IPS-20b (cell line): ENCODE measurements at regions not wholly inside any gene's neighbourhood (a gene's known extent, or its start where the extent isn't known, plus 50 kb on each side); places are given as distances from the start of the nearest gene placed in this dataset.

Experiments used
- H3K27ac ChIP-seq: one replicate; pipeline ENCODE4 v1.5.1; 2013; ENCODE audit warnings: low read length
- H3K27me3 ChIP-seq: 2 replicates; pipeline ENCODE4 v1.6.1; 2013; ENCODE audit warnings: mild to moderate bottlenecking, low read length, inconsistent platforms; ENCODE audit not compliant: insufficient read depth
- H3K36me3 ChIP-seq: 2 replicates; pipeline ENCODE4 v1.6.1; 2013; ENCODE audit warnings: low read depth, mild to moderate bottlenecking, inconsistent platforms, low read length, moderate library complexity; ENCODE audit not compliant: insufficient read depth
- H3K4me1 ChIP-seq: 2 replicates; pipeline ENCODE4 v1.6.1; 2013; ENCODE audit warnings: mild to moderate bottlenecking, control low read depth, inconsistent platforms, low read length, moderate library complexity; ENCODE audit not compliant: insufficient read depth
- H3K4me3 ChIP-seq: 2 replicates; pipeline ENCODE4 v1.5.1; 2013; ENCODE audit warnings: mild to moderate bottlenecking, low read length, inconsistent platforms
- H3K9ac ChIP-seq: 2 replicates; pipeline ENCODE4 v1.6.1; 2013; ENCODE audit warnings: low read depth, mild to moderate bottlenecking, inconsistent platforms, low read length, moderate library complexity
- H3K9me3 ChIP-seq: 2 replicates; pipeline ENCODE4 v1.6.1; 2013; ENCODE audit warnings: mild to moderate bottlenecking, low read depth, low read length, inconsistent platforms; ENCODE audit not compliant: insufficient read depth

GRCh38 chr2:9100080-9100876 is 96.8 kb upstream of the MBOAT2 start:
- Histone ChIP-seq H3K4me1 (peaks cover 24% of the 10 kb centered on the region; the same call in 1 of the 2 replicates), H3K9ac (no peak overlapping the region), H3K4me3 (no peak overlapping the region), H3K36me3 (no peaks in the 10 kb centered on the region), H3K27me3 (peaks cover 24% of the 10 kb centered on the region), H3K9me3 (no peaks in the 10 kb centered on the region), H3K27ac (no peak overlapping the region)

- H3K4me1 ChIP-seq, result peaks cover 24% of the 10 kb centered on the region; the same call in 1 of the 2 replicates
- H3K4me3 ChIP-seq, result no peak overlapping the region
- no peaks in the 10 kb centered on the region for H3K36me3 ChIP-seq
Measured at GRCh38 chr2:9099341-9099751, 95.9 kb upstream of the MBOAT2 start.

GRCh38 chr2:9097892-9098291 is 94.4 kb upstream of the MBOAT2 start:
- H3K27me3 ChIP-seq, result peaks cover 22% of the 10 kb centered on the region
- peaks cover 11% of the 10 kb centered on the region; the same call in 1 of the 2 replicates for H3K4me1 ChIP-seq
- H3K27ac ChIP-seq, result no peak overlapping the region

More at GRCh38 chr2:9099341-9099751, 95.9 kb upstream of the MBOAT2 start:
- no peak overlapping the region for H3K27ac ChIP-seq
- peaks cover 31% of the 10 kb centered on the region for H3K27me3 ChIP-seq
- H3K9me3 ChIP-seq, result no peaks in the 10 kb centered on the region
- H3K9ac ChIP-seq, result no peak overlapping the region

GRCh38 chr2:9097239-9097638 is 93.8 kb upstream of the MBOAT2 start:
- H3K27me3 ChIP-seq, result peaks cover 18% of the 10 kb centered on the region
- H3K9ac ChIP-seq, result no peak overlapping the region
- no peak overlapping the region for H3K4me3 ChIP-seq
- H3K27ac ChIP-seq, result no peak overlapping the region
- no peaks in the 10 kb centered on the region for H3K36me3 ChIP-seq
- H3K9me3 ChIP-seq, result no peaks in the 10 kb centered on the region
- peaks cover 6% of the 10 kb centered on the region; the same call in 1 of the 2 replicates for H3K4me1 ChIP-seq

More at GRCh38 chr2:9097892-9098291, 94.4 kb upstream of the MBOAT2 start:
- Histone ChIP-seq H3K9me3 (no peaks in the 10 kb centered on the region), H3K36me3 (no peaks in the 10 kb centered on the region), H3K9ac (no peak overlapping the region), H3K4me3 (no peak overlapping the region)

GRCh38 chr2:9096761-9097160 is 93.3 kb upstream of the MBOAT2 start:
- peaks cover 3% of the 10 kb centered on the region; the same call in 1 of the 2 replicates for H3K4me1 ChIP-seq
- H3K9me3 ChIP-seq, result no peaks in the 10 kb centered on the region
- no peaks in the 10 kb centered on the region for H3K36me3 ChIP-seq
- no peak overlapping the region for H3K4me3 ChIP-seq
- no peak overlapping the region for H3K9ac ChIP-seq
- no peak overlapping the region for H3K27ac ChIP-seq
- H3K27me3 ChIP-seq, result peaks cover 17% of the 10 kb centered on the region

- peaks cover 17% of the 10 kb centered on the region for H3K27me3 ChIP-seq
- H3K27ac ChIP-seq, result no peak overlapping the region
- no peak overlapping the region for H3K9ac ChIP-seq
- H3K4me3 ChIP-seq, result peak overlapping the region; percentile 49; the same call in 1 of the 2 replicates
- H3K36me3 ChIP-seq, result no peaks in the 10 kb centered on the region
- no peaks in the 10 kb centered on the region for H3K9me3 ChIP-seq
- peaks cover 3% of the 10 kb centered on the region; the same call in 1 of the 2 replicates for H3K4me1 ChIP-seq
Measured at GRCh38 chr2:9095690-9096089, 92.2 kb upstream of the MBOAT2 start.

GRCh38 chr2:9095226-9095625 is 91.7 kb upstream of the MBOAT2 start:
- peak overlapping the region; percentile 49; the same call in 1 of the 2 replicates for H3K4me3 ChIP-seq

GRCh38 chr2:9094117-9094516 is 90.6 kb upstream of the MBOAT2 start:
- peaks cover 17% of the 10 kb centered on the region for H3K27me3 ChIP-seq
- H3K9ac ChIP-seq, result no peak overlapping the region
- peaks cover 3% of the 10 kb centered on the region; the same call in 1 of the 2 replicates for H3K4me1 ChIP-seq
- no peaks in the 10 kb centered on the region for H3K36me3 ChIP-seq
- H3K9me3 ChIP-seq, result no peaks in the 10 kb centered on the region
- H3K27ac ChIP-seq, result no peak overlapping the region
- no peak overlapping the region for H3K4me3 ChIP-seq

More at GRCh38 chr2:9095226-9095625, 91.7 kb upstream of the MBOAT2 start:
- Histone ChIP-seq H3K9me3 (no peaks in the 10 kb centered on the region), H3K36me3 (no peaks in the 10 kb centered on the region), H3K9ac (no peak overlapping the region), H3K4me1 (peaks cover 3% of the 10 kb centered on the region; the same call in 1 of the 2 replicates), H3K27ac (no peak overlapping the region), H3K27me3 (peaks cover 17% of the 10 kb centered on the region)

- Histone ChIP-seq H3K9ac (no peak overlapping the region), H3K9me3 (no peaks in the 10 kb centered on the region), H3K27ac (no peak overlapping the region), H3K36me3 (no peaks in the 10 kb centered on the region), H3K4me1 (peaks cover 3% of the 10 kb centered on the region; the same call in 1 of the 2 replicates), H3K27me3 (peaks cover 17% of the 10 kb centered on the region), H3K4me3 (no peak overlapping the region)
Measured at GRCh38 chr2:9093324-9093723, 89.8 kb upstream of the MBOAT2 start.

- Histone ChIP-seq H3K9ac (no peak overlapping the region), H3K27ac (no peak overlapping the region), H3K4me3 (no peak overlapping the region), H3K36me3 (no peaks in the 10 kb centered on the region), H3K27me3 (peaks cover 17% of the 10 kb centered on the region), H3K4me1 (peaks cover 3% of the 10 kb centered on the region; the same call in 1 of the 2 replicates), H3K9me3 (no peaks in the 10 kb centered on the region)
Measured at GRCh38 chr2:9092383-9093282, 89.1 kb upstream of the MBOAT2 start.

- peaks cover 17% of the 10 kb centered on the region for H3K27me3 ChIP-seq
- peaks cover 3% of the 10 kb centered on the region; the same call in 1 of the 2 replicates for H3K4me1 ChIP-seq
- no peaks in the 10 kb centered on the region for H3K9me3 ChIP-seq
- H3K4me3 ChIP-seq, result no peak overlapping the region
- H3K36me3 ChIP-seq, result no peaks in the 10 kb centered on the region
- H3K27ac ChIP-seq, result no peak overlapping the region
- no peak overlapping the region for H3K9ac ChIP-seq
Measured at GRCh38 chr2:9091811-9092210, 88.3 kb upstream of the MBOAT2 start.
